Activated CD4-positive, alpha-beta T cell treated with anti-CD3 and anti-CD28 coated beads for 24 hours (primary cell): ENCODE measurements at regions not wholly inside any gene's neighbourhood (a gene's known extent, or its start where the extent isn't known, plus 50 kb on each side); places are given as distances from the start of the nearest gene placed in this dataset.

Source experiments
- DNase-seq, 2 donors: peaks; one replicate each; pipeline ENCODE4 v3.0.0-alpha.2; 2020; ENCODE audit warnings: low read depth in 2 of 2

GRCh38 chr2:60159519-60159918 is 393.9 kb downstream of the BCL11A start:
- DNase-seq: no peak

DNA sequence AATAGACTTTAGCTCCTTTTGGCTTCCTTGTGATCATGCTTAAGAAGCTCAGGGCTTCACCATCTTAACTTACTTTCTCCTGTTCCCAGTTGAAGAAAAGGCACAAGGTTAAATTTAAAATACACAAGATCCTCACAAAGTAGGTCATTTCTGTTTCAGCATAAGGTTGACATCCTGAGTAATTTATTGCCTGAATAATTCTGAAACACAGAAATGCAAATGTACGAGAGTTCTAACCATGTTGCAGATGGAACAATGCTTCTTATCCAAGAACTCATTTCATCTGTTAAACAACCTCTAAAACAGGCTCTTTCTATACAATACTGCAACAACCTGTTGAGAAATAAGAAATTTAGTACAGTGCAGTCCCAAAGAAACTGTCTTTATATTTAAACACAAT is 395.2 kb downstream of the BCL11A start:
- DNase-seq: no peak

DNA sequence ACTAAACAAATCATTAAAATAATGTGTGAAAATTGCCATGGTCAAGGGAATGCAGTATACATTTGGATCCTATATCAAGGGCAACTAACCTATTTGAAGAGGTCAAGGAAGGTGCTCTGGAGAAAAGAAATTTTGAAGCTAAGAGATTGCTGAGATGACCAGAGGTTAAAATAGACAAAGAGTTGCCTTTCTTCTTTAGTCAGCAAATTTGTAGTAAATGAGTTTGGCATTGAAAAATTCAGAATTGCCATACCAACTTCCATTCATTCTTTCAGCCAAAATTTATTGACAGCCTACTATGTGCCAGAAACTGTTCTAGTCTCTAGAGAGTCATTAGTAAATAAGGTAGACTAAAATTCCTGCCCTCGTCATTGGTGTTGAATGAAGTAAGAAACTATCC is 396.2 kb downstream of the BCL11A start:
- no peak for DNase-seq

GRCh38 chr2:60154142-60154541 is 399.3 kb downstream of the BCL11A start:
- no peak for DNase-seq

GRCh38 chr2:60152226-60152833 is 401.1 kb downstream of the BCL11A start:
- DNase-seq: peak in 1 of 2 donors; percentile 3

GRCh38 chr2:60149176-60149575 is 404.3 kb downstream of the BCL11A start:
- DNase-seq: no peak

DNA sequence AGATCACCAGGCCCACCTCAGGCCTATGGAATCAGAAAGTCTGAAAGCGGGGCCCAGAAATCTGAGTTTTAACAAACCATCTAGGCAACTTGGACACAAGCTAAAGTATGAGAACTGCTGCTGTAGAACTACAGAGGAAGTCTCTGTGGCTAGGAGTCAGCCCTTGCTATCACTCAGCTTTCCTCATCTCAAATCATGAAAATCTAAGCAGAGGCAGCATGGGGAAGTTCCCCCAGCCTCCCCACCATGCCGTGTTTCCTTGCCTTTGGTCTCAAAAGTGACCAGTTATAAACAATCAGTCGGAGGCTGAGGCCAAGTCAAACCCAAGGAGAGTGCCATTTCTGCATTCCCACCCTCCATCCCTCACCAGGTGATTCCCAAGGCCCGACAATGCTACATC is 404.7 kb downstream of the BCL11A start:
- no peak for DNase-seq

GRCh38 chr2:60140185-60140584 is 413.3 kb downstream of the BCL11A start:
- no peak for DNase-seq

DNA sequence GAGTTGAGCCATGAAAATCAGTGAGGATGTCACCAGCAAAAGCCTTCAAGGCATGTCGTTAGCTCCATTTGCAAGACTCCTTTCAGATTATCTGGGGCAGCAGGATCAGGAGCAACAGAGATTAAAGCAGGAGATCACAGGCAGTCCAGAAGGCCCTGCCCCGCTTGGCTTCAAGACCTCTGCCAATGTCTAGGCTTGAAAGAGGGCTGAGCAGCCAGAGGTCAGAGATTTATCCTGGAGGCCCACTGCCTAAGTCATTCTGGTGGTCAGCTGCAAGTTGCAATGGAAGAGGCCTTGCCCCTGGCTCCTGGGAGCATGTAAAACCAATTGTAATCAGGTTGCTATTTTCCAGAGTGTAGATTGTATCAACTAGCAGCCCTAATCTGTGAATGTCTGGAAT is 416.5 kb downstream of the BCL11A start:
- DNase-seq: no peak

GRCh38 chr2:60127191-60127590 is 426.3 kb downstream of the BCL11A start:
- DNase-seq: no peak

GRCh38 chr2:60125611-60126426 is 427.6 kb downstream of the BCL11A start:
- DNase-seq: no peak

DNA sequence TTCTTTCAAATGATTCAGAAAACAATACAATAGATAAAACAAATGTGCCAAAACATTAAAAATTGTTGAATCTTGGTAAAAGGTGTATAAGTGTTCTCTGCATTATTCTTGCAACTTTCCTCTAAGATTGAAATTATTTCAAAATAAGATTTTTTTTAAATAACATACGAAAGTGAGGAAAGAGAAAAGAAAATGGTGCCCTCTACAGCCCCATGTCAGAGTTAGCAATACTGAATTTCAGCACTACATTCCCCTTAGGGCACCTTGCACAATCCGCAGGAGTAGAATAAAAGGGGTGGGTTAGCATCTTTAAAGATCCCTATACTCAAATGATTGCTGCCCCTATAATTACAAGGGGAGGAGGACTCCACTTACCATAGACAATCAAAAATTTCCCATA is 433.7 kb downstream of the BCL11A start:
- DNase-seq: no peak

- no peak for DNase-seq
Observed at GRCh38 chr2:60118917-60119316, 434.5 kb downstream of the BCL11A start.

DNA sequence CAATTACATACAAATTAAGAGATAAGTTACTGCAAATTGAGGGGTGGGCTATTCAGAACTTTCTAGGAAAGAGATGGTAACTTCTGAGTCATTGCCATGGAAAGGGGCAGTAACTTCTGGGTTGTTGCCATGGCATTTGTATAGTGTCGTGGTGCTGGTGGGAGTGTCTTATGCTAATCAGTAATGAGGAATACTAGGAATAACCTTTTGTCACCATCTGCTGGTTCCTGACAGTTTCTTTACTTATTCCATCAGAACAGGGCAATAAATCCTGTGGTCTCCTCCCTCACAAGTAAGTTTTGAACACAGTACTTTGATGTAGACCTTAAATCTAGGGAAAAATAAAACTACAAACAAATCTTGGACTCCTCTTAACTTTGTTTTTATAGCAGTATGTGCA is 435.4 kb downstream of the BCL11A start:
- no peak for DNase-seq

DNA sequence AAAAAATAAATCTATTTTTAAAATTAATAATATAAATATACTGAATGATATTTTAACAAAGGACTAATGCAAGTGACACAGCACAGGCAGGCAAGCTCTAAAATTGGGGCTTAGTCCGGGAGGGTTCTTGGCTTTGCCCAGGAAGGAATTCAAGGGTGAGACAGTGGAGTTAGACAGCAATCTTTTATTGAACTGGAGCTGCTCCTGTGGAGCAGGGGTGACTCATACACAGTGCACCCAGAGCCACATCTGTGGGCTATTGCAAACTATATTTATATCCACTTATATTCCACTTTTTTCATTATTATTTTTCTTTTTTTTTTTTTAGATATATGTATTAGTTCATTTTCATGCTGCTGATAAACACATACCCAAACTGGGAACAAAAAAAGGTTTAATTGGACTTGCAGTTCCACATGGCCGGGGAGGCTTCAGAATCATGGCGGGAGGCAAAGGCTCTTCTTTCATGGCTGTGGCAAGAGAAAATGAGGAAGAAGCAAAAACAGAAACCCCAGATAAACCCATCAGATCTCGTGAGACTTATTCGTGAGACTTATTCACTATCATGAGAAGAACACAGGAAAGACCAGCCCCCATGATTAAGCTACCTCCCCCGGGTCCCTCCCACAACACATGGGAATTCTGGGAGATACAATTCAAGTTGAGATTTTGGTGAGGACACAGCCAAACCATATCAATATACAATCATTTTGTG is 437.1 kb downstream of the BCL11A start:
- no peak for DNase-seq

DNA sequence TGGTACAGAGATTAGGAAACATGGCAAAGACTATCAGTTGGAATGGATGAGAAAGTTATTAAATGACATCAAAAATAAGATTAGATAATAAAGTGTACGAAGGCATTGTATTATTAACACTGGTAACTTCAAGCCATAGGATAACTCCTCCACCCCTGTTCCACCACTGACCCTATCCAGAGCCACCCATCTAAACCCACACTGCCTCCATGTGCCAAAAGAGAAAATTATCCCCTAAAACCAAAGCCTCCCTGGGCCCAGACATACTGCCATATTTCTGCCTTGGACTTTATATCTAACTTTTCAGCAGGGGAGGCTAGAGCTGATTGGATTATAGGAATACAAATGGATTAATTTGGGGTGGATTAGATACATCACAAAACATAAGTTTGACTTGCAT is 443.7 kb downstream of the BCL11A start:
- no peak for DNase-seq

DNA sequence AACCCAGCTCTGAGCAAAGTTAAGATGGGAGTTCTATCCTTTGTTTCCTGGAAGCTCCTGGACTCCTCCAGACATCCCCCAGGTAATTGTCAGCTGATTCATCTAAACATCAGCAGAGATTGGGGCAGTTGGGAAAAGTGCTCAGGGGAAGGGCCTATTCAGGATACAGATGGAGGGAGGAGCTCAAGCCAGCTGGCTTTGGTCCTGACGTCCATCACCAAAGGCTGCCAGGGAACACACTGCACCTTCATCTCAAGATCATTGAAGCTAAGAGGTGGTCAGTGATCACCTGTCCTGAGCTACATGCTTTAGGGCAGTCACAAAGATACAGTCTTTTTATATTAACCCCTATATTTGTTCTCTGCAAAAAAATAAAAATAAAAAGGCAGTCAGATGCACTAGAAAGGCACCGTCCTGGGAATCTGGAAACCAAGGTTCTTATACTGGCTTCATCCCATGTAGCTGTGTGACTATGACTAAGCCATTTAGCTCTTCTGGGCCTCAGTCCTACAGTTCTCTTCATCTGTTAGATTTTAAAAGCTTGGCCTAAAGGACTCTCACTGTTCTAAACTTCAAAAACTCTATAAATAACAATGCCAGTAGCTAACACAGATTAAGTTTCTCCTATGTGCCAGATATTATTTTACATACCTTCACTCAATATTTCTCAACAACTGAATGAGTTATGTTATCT is 446.5 kb downstream of the BCL11A start:
- no peak for DNase-seq

GRCh38 chr2:60105906-60106305 is 447.5 kb downstream of the BCL11A start:
- no peak for DNase-seq

DNA sequence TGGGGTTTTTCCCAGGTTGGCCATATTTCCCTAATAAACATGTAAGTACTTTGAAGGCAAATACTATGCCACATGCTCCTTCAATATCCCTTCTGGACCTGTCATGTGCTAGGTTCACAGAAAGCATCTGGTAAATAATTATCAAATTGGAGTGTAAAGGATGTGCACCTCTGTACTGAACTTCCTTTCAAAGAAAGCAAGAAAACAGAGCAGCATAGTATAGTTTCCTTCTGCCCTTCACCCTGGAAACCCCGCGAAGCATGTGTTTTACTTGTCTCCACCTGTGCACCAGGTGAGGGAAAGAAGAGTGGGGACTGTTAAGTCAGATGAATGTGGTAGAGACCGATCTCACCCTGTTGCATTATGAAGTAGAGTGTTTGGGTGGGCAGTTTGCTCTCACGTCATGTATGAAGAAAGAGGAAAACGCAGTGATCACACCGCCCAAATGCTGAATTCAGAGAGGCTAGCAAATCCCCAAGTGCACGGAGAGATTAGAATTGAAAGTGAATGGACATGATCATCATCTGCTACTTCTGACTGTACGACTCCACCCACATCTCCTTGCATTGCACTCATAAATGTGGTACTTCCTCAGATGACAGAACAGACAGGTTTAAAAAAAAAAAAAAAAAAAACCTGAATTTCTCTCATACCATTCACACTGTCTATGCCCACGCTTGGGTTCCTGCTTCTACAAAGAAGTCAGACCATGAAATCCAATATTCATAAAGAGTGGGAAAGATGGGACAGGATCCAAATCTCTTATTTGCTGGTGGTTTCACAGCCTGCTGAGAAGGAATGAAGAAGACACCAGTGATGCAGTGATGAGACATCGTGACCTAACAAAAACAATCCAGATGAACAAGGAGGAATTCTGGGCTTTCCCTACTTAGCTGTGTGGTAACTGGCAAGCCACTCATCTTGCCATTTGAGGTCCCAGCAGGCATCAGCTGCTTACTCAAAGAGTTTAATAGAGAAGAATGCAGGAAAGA is 448.6 kb downstream of the BCL11A start:
- no peak for DNase-seq

DNA sequence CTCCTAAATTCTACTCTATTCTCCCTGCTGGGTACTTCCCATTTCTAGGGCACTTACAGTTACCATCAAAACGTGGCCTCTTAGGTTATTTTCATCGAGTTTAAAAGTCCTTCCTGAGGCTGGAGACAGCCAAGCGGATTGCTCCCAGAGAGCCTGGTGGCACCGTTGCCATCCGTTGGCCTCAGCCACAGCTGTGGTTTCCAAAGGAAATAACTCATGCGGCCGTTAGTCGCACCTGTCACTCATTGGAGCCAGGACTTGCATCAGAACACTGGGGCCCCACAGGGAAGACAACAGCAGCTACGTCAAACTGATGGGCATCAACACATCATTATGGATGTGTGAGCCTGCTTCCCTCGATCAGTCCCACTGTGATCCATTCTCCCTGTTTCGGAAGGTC is 453.4 kb downstream of the BCL11A start:
- DNase-seq: no peak

GRCh38 chr2:60098996-60099395 is 454.5 kb downstream of the BCL11A start:
- DNase-seq: no peak
